Inflammatory macrophage treated with lipopolysaccharide for 4 hours (primary cell): ENCODE measurements at regions not wholly inside any gene's neighbourhood (a gene's known extent, or its start where the extent isn't known, plus 50 kb on each side); places are given as distances from the start of the nearest gene placed in this dataset.

ENCODE experiments used
- DNase-seq: peaks from one replicate; pipeline ENCODE4 v3.0.0-alpha.2; 2020

- peak; percentile 8 for DNase-seq
These were observed 56.7 kb upstream of the NAA35 start for GRCh38 chr9:85884256-85884655.

DNA sequence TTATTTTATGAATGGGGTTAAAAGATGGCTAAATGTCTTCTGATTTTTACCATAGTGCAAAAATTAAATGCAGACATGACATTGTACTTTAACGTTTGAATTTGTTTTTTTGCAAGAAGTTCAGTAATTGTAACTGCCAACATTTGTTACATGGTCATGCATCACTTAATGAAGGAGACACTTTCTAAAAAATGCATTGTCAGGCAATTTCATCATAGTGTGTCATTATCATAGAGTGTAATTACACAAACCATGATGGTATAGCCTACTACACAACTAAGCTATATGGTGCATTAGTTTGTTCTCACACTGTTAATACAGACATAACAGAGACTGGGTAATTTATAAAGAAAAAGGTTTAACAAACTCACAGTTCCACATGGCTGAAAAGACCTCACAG lies 50.0 kb upstream of the NAA35 start:
- DNase-seq: no peak
